ENCODE measurements at regions not wholly inside any gene's neighbourhood (a gene's known extent, or its start where the extent isn't known, plus 50 kb on each side); places are given as distances from the start of the nearest gene placed in this dataset.

DNA sequence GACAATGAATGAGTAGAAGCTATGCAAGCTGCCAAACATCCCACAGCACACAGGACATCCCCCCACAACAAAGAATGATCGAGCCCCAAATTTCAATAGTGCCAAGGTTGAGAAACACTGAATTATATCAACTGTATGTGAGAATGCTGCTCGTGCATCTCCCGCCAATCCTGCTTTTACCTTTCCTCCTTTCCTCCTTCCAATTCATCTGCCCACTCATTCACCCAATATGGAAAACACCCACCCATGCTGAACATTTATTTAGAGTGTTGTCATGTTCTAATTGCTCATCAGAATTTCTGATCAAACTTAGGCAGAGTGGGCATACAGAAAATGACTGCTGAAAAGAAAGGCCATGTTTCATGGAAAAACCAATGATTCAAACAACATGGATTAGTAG lies 183.0 kb downstream of the TMEM114 start:
- TF ChIP-seq POLR2AphosphoS5 (IDR thresholded peaks at IDR 0.05; ENCODE audit: low read depth, low read length) = no peak
- TF ChIP-seq REST (IDR thresholded peaks at IDR 0.05; ENCODE audit: insufficient read depth in 1 of 2, low read depth in 2 of 2, low read length in 2 of 2) = no peak
- TF ChIP-seq TAF1 (IDR thresholded peaks at IDR 0.05; ENCODE audit: borderline replicate concordance, insufficient read depth, low read length) = no peak
- no peak for TF ChIP-seq FOXP2 (optimal IDR thresholded peaks at IDR 0.05; ENCODE audit: borderline replicate concordance, extremely low read depth, extremely low read length, insufficient read depth)
- TF ChIP-seq SIN3A (IDR thresholded peaks at IDR 0.05; ENCODE audit: borderline replicate concordance, insufficient read depth, low read length) = no peak

Data from PFSK-1 (cell line).